LoVo (cell line): ENCODE measurements at regions not wholly inside any gene's neighbourhood (a gene's known extent, or its start where the extent isn't known, plus 50 kb on each side); places are given as distances from the start of the nearest gene placed in this dataset.
"Not testable (repeated sequence)": the region's sequence is repeated elsewhere in the genome, so short reads cannot be mapped to it uniquely, and the experiment has no call there.

ENCODE experiments used
- DNase-seq: peaks from one replicate; pipeline ENCODE4 v3.0.0-alpha.2; 2016; ENCODE audit warnings: low spot score

GRCh38 chr7:19537942-19538401, 170.9 kb downstream of the POLR1F start:
- no peak for DNase-seq

GRCh38 chr7:19533266-19533665, 175.6 kb downstream of the POLR1F start:
- no peak for DNase-seq

- DNase-seq, result no peak
These were observed 178.0 kb downstream of the POLR1F start for GRCh38 chr7:19530852-19531251.

- DNase-seq, result no peak
These were observed 178.6 kb downstream of the POLR1F start for GRCh38 chr7:19530261-19530660.

- no peak for DNase-seq
These were observed 182.2 kb downstream of the POLR1F start for GRCh38 chr7:19526639-19527038.

GRCh38 chr7:19522486-19522885, 186.4 kb downstream of the POLR1F start:
- no peak for DNase-seq

- no peak for DNase-seq
These were observed 188.4 kb downstream of the POLR1F start for GRCh38 chr7:19520392-19520791.

GRCh38 chr7:19519443-19520021, 189.3 kb downstream of the POLR1F start:
- DNase-seq, result no peak

GRCh38 chr7:19517546-19517945, 191.3 kb downstream of the POLR1F start:
- not testable (repeated sequence) for DNase-seq

GRCh38 chr7:19508821-19509220, 200.0 kb downstream of the POLR1F start:
- DNase-seq, result no peak

- no peak for DNase-seq
These were observed 200.7 kb downstream of the POLR1F start for GRCh38 chr7:19508124-19508523.

GRCh38 chr7:19491821-19492452, 216.9 kb downstream of the POLR1F start:
- peak; percentile 40 for DNase-seq

GRCh38 chr7:19491371-19491770, 217.5 kb downstream of the POLR1F start:
- DNase-seq, result no peak

GRCh38 chr7:19489162-19489820, 219.5 kb downstream of the POLR1F start:
- DNase-seq, result no peak

- no peak for DNase-seq
These were observed 220.8 kb downstream of the POLR1F start for GRCh38 chr7:19488056-19488455.

- no peak for DNase-seq
These were observed 226.2 kb downstream of the POLR1F start for GRCh38 chr7:19482628-19483027.

GRCh38 chr7:19480383-19480782, 228.5 kb downstream of the POLR1F start:
- DNase-seq, result no peak

- no peak for DNase-seq
These were observed 238.8 kb downstream of the POLR1F start for GRCh38 chr7:19470031-19470430.

GRCh38 chr7:19465861-19466260, 243.0 kb downstream of the POLR1F start:
- no peak for DNase-seq

- no peak for DNase-seq
These were observed 244.1 kb downstream of the POLR1F start for GRCh38 chr7:19464751-19465150.

- DNase-seq, result no peak
These were observed 244.6 kb downstream of the POLR1F start for GRCh38 chr7:19464241-19464640.

GRCh38 chr7:19463581-19463980, 245.3 kb downstream of the POLR1F start:
- no peak for DNase-seq

- no peak for DNase-seq
These were observed 253.2 kb downstream of the POLR1F start for GRCh38 chr7:19455623-19456022.

GRCh38 chr7:19448091-19448490, 260.7 kb downstream of the POLR1F start:
- DNase-seq, result no peak
